ENCODE measurements at regions not wholly inside any gene's neighbourhood (a gene's known extent, or its start where the extent isn't known, plus 50 kb on each side); places are given as distances from the start of the nearest gene placed in this dataset.

- DNase-seq = no peak
Measured at GRCh38 chr3:34686541-34686940, 888.1 kb downstream of the PDCD6IP start.

GRCh38 chr3:34687671-34688070, 889.2 kb downstream of the PDCD6IP start:
- DNase-seq = no peak

GRCh38 chr3:34696831-34697230, 898.4 kb downstream of the PDCD6IP start:
- no peak for DNase-seq

- no peak for DNase-seq
Measured at GRCh38 chr3:34703053-34703452, 904.6 kb downstream of the PDCD6IP start.

GRCh38 chr3:34724916-34725499, 914.3 kb upstream of the ARPP21 start:
- no peak for DNase-seq

GRCh38 chr3:34725774-34726173, 913.6 kb upstream of the ARPP21 start:
- no peak for DNase-seq

GRCh38 chr3:34727700-34728099, 911.6 kb upstream of the ARPP21 start:
- DNase-seq = no peak

- no peak for DNase-seq
Measured at GRCh38 chr3:34742151-34742550, 897.2 kb upstream of the ARPP21 start.

GRCh38 chr3:34758630-34759261, 880.6 kb upstream of the ARPP21 start:
- no peak for DNase-seq

GRCh38 chr3:34777386-34777785, 861.9 kb upstream of the ARPP21 start:
- no peak for DNase-seq

- no peak for DNase-seq
Measured at GRCh38 chr3:34779092-34779491, 860.2 kb upstream of the ARPP21 start.

- no peak for DNase-seq
Measured at GRCh38 chr3:34780294-34780693, 859.0 kb upstream of the ARPP21 start.

- DNase-seq = no peak
Measured at GRCh38 chr3:34780973-34781372, 858.4 kb upstream of the ARPP21 start.

GRCh38 chr3:34782871-34783270, 856.5 kb upstream of the ARPP21 start:
- DNase-seq = no peak

- DNase-seq = no peak
Measured at GRCh38 chr3:34783876-34784275, 855.4 kb upstream of the ARPP21 start.

GRCh38 chr3:34793057-34793456, 846.3 kb upstream of the ARPP21 start:
- DNase-seq = no peak

GRCh38 chr3:34807611-34808010, 831.7 kb upstream of the ARPP21 start:
- no peak for DNase-seq

- DNase-seq = no peak
Measured at GRCh38 chr3:34808287-34808686, 831.0 kb upstream of the ARPP21 start.

- no peak for DNase-seq
Measured at GRCh38 chr3:34828847-34829246, 810.5 kb upstream of the ARPP21 start.

GRCh38 chr3:34832865-34833508, 806.3 kb upstream of the ARPP21 start:
- DNase-seq = no peak

GRCh38 chr3:34837848-34838741, 801.2 kb upstream of the ARPP21 start:
- no peak for DNase-seq

GRCh38 chr3:34842706-34843480, 796.4 kb upstream of the ARPP21 start:
- DNase-seq = no peak

GRCh38 chr3:34844323-34844620, 795.1 kb upstream of the ARPP21 start:
- no peak for DNase-seq

Measured in 8988T (cell line).